ENCODE measurements at regions not wholly inside any gene's neighbourhood (a gene's known extent, or its start where the extent isn't known, plus 50 kb on each side); places are given as distances from the start of the nearest gene placed in this dataset.

DNA sequence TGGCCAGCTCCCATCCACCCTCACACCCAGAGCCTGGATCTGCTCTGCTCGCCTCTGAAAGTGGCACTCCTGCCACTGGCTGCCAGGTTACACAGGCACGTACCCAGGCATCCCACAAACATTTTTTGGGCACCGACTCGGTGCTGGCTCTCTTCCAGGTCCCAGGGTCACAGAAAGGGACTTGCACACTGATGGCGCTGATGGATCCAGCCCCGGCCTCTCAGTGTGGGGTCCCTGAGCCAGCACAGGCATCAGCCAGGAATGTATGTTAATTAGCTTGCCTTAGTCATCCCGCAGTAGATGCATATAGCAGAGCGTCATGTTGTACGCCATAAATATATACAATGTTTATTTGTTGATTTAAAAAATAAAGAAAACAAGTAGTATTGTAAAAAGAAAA is 537.2 kb downstream of the NPHP4 start:
- WGBS = 49% methylated on average over 9 of the region's 9 CpGs
- Histone ChIP-seq H3K4me3 (ENCODE audit: low read depth in 1 of 3, low read length in 3 of 3) (no peak overlapping the region), H3K9ac (ENCODE audit: low read depth in 1 of 2, low read length in 2 of 2) (no peak overlapping the region), H3K36me3 (ENCODE audit: control insufficient read depth in 4 of 4, insufficient read depth in 3 of 4, low read depth in 1 of 4, low read length in 3 of 4) (no peaks in the 10 kb centered on the region), H3K9me3 (ENCODE audit: control insufficient read depth in 4 of 4, low read length in 3 of 4) (no peaks in the 10 kb centered on the region), H3K4me1 (ENCODE audit: control insufficient read depth in 4 of 4, insufficient read depth in 4 of 4, low read length in 3 of 4) (peaks cover 0 to 3% (median 0%) of the 10 kb centered on the region in 4 donors), H3K27me3 (ENCODE audit: control insufficient read depth in 4 of 4, insufficient read depth in 4 of 4, low read length in 3 of 4) (peaks cover 0 to 25% (median 7%) of the 10 kb centered on the region in 4 donors), H3K27ac (ENCODE audit: low read depth in 1 of 2, low read length in 2 of 2) (no peak overlapping the region)
- no peak for DNase-seq (ENCODE audit: low spot score)
- TF ChIP-seq, protein P1, sequence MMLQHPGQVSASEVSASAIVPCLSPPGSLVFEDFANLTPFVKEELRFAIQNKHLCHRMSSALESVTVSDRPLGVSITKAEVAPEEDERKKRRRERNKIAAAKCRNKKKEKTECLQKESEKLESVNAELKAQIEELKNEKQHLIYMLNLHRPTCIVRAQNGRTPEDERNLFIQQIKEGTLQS (IDR thresholded peaks at IDR 0.05) = no peak
- no peak for TF ChIP-seq HNF4G (IDR thresholded peaks at IDR 0.05)
- TF ChIP-seq, protein P2, sequence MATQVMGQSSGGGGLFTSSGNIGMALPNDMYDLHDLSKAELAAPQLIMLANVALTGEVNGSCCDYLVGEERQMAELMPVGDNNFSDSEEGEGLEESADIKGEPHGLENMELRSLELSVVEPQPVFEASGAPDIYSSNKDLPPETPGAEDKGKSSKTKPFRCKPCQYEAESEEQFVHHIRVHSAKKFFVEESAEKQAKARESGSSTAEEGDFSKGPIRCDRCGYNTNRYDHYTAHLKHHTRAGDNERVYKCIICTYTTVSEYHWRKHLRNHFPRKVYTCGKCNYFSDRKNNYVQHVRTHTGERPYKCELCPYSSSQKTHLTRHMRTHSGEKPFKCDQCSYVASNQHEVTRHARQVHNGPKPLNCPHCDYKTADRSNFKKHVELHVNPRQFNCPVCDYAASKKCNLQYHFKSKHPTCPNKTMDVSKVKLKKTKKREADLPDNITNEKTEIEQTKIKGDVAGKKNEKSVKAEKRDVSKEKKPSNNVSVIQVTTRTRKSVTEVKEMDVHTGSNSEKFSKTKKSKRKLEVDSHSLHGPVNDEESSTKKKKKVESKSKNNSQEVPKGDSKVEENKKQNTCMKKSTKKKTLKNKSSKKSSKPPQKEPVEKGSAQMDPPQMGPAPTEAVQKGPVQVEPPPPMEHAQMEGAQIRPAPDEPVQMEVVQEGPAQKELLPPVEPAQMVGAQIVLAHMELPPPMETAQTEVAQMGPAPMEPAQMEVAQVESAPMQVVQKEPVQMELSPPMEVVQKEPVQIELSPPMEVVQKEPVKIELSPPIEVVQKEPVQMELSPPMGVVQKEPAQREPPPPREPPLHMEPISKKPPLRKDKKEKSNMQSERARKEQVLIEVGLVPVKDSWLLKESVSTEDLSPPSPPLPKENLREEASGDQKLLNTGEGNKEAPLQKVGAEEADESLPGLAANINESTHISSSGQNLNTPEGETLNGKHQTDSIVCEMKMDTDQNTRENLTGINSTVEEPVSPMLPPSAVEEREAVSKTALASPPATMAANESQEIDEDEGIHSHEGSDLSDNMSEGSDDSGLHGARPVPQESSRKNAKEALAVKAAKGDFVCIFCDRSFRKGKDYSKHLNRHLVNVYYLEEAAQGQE (IDR thresholded peaks at IDR 0.05) = no peak
- no peak for TF ChIP-seq FOXA1 (IDR thresholded peaks at IDR 0.05)
- TF ChIP-seq JUND (IDR thresholded peaks at IDR 0.05) = no peak
- no peak for TF ChIP-seq GABPA (IDR thresholded peaks at IDR 0.05 in 1 of 2, conservative IDR thresholded peaks at IDR 0.05 in 1 of 2)
- no peak for TF ChIP-seq NR2F2 (IDR thresholded peaks at IDR 0.05)
- no peak for TF ChIP-seq HNF4A (conservative IDR thresholded peaks at IDR 0.05)
- no peak for TF ChIP-seq FOXA2 (IDR thresholded peaks at IDR 0.05)
- TF ChIP-seq, protein P3, sequence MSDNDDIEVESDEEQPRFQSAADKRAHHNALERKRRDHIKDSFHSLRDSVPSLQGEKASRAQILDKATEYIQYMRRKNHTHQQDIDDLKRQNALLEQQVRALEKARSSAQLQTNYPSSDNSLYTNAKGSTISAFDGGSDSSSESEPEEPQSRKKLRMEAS (IDR thresholded peaks at IDR 0.05) = no peak
- TF ChIP-seq SP1 (IDR thresholded peaks at IDR 0.05) = no peak
- no peak for TF ChIP-seq RAD21 (IDR thresholded peaks at IDR 0.05)
- no peak for TF ChIP-seq RXRA (IDR thresholded peaks at IDR 0.05)

DNA sequence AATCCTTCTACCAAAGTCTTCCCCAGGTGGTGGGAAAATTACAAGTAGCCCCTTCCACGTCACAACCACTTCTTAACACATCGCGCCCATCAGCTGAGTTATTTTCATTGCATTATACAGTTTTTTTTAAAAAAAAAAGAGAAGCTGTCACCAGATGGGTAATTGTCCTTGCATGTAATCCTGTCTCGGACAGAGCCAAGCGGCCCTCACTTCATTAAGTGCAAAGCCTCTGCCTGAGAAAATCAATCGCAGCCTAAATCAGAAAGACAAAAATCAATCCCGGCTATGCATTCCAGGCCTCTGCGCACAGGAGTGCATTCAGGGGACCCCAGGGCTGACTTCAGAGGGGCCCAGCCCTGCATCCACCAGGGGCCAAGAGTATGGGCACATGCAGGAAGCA is 538.9 kb downstream of the NPHP4 start:
- H3K9me3 ChIP-seq (ENCODE audit: control insufficient read depth in 4 of 4, low read length in 3 of 4) = peaks cover 0 to 2% (median 0%) of the 10 kb centered on the region in 4 donors
- DNase-seq (ENCODE audit: low spot score) = no peak
- WGBS = 72% methylated on average over 8 of the region's 8 CpGs
- H3K36me3 ChIP-seq (ENCODE audit: control insufficient read depth in 4 of 4, insufficient read depth in 3 of 4, low read depth in 1 of 4, low read length in 3 of 4) = no peaks in the 10 kb centered on the region
- no peak for TF ChIP-seq GABPA (IDR thresholded peaks at IDR 0.05 in 1 of 2, conservative IDR thresholded peaks at IDR 0.05 in 1 of 2)
- no peak for TF ChIP-seq YY1 (IDR thresholded peaks at IDR 0.05)
- no peak for TF ChIP-seq SP1 (IDR thresholded peaks at IDR 0.05)
- TF ChIP-seq RAD21 (IDR thresholded peaks at IDR 0.05) = no peak
- no peak for TF ChIP-seq EGR1 (IDR thresholded peaks at IDR 0.05; ENCODE audit: low read depth in 2 of 2)
- no peak for TF ChIP-seq NR2F2 (IDR thresholded peaks at IDR 0.05)
- H3K9ac ChIP-seq (ENCODE audit: low read depth in 1 of 2, low read length in 2 of 2) = no peak overlapping the region
- no peak overlapping the region for H3K27ac ChIP-seq (ENCODE audit: low read depth in 1 of 2, low read length in 2 of 2)
- peaks cover 0 to 25% (median 7%) of the 10 kb centered on the region in 4 donors for H3K27me3 ChIP-seq (ENCODE audit: control insufficient read depth in 4 of 4, insufficient read depth in 4 of 4, low read length in 3 of 4)
- H3K4me1 ChIP-seq (ENCODE audit: control insufficient read depth in 4 of 4, insufficient read depth in 4 of 4, low read length in 3 of 4) = peaks cover 0 to 3% (median 0%) of the 10 kb centered on the region in 4 donors
- H3K4me3 ChIP-seq (ENCODE audit: low read depth in 1 of 3, low read length in 3 of 3) = no peak overlapping the region

DNA sequence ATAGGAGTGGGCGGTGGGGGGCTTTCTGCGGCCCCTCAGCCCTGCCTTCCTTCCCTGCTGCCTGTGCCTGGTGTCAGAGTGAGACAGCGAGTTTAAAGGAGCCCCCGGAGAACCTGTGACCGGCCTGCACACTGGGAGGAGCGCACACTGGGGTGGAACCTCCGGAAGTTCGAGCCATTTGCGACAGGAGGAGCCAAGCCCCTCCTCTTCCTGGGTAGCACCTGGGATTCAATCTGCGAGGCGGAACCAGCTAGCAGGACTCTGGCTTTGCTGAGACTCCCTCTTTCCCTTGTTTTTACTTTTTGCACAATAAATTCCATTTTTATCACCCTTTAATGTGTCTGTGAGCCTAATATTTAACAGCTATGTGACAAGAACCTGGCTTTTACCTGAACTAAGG is 540.6 kb downstream of the NPHP4 start:
- no peaks in the 10 kb centered on the region for H3K36me3 ChIP-seq (ENCODE audit: control insufficient read depth in 4 of 4, insufficient read depth in 3 of 4, low read depth in 1 of 4, low read length in 3 of 4)
- H3K9ac ChIP-seq (ENCODE audit: low read depth in 1 of 2, low read length in 2 of 2) = no peak overlapping the region
- H3K4me1 ChIP-seq (ENCODE audit: control insufficient read depth in 4 of 4, insufficient read depth in 4 of 4, low read length in 3 of 4) = peaks cover 0 to 3% (median 0%) of the 10 kb centered on the region in 4 donors
- H3K9me3 ChIP-seq (ENCODE audit: control insufficient read depth in 4 of 4, low read length in 3 of 4) = peaks cover 0 to 2% (median 0%) of the 10 kb centered on the region in 4 donors
- H3K27ac ChIP-seq (ENCODE audit: low read depth in 1 of 2, low read length in 2 of 2) = no peak overlapping the region
- peaks cover 0 to 21% (median 7%) of the 10 kb centered on the region in 4 donors for H3K27me3 ChIP-seq (ENCODE audit: control insufficient read depth in 4 of 4, insufficient read depth in 4 of 4, low read length in 3 of 4)
- 68% methylated on average over 11 of the region's 11 CpGs for WGBS
- DNase-seq (ENCODE audit: low spot score) = no peak
- no peak overlapping the region for H3K4me3 ChIP-seq (ENCODE audit: low read depth in 1 of 3, low read length in 3 of 3)
- TF ChIP-seq, protein P2 (IDR thresholded peaks at IDR 0.05) = no peak
- no peak for TF ChIP-seq YY1 (IDR thresholded peaks at IDR 0.05)
- TF ChIP-seq, protein P4, sequence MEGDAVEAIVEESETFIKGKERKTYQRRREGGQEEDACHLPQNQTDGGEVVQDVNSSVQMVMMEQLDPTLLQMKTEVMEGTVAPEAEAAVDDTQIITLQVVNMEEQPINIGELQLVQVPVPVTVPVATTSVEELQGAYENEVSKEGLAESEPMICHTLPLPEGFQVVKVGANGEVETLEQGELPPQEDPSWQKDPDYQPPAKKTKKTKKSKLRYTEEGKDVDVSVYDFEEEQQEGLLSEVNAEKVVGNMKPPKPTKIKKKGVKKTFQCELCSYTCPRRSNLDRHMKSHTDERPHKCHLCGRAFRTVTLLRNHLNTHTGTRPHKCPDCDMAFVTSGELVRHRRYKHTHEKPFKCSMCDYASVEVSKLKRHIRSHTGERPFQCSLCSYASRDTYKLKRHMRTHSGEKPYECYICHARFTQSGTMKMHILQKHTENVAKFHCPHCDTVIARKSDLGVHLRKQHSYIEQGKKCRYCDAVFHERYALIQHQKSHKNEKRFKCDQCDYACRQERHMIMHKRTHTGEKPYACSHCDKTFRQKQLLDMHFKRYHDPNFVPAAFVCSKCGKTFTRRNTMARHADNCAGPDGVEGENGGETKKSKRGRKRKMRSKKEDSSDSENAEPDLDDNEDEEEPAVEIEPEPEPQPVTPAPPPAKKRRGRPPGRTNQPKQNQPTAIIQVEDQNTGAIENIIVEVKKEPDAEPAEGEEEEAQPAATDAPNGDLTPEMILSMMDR (IDR thresholded peaks at IDR 0.05; ENCODE audit: low read depth, low read length, missing input control) = no peak
- no peak for TF ChIP-seq RXRA (IDR thresholded peaks at IDR 0.05)
- TF ChIP-seq, protein P5, sequence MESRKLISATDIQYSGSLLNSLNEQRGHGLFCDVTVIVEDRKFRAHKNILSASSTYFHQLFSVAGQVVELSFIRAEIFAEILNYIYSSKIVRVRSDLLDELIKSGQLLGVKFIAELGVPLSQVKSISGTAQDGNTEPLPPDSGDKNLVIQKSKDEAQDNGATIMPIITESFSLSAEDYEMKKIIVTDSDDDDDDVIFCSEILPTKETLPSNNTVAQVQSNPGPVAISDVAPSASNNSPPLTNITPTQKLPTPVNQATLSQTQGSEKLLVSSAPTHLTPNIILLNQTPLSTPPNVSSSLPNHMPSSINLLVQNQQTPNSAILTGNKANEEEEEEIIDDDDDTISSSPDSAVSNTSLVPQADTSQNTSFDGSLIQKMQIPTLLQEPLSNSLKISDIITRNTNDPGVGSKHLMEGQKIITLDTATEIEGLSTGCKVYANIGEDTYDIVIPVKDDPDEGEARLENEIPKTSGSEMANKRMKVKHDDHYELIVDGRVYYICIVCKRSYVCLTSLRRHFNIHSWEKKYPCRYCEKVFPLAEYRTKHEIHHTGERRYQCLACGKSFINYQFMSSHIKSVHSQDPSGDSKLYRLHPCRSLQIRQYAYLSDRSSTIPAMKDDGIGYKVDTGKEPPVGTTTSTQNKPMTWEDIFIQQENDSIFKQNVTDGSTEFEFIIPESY (IDR thresholded peaks at IDR 0.05) = no peak
- no peak for TF ChIP-seq FOXA1 (IDR thresholded peaks at IDR 0.05)
- no peak for TF ChIP-seq RAD21 (IDR thresholded peaks at IDR 0.05)
